Renal pelvis (tissue), 1 donor: ENCODE measurements at regions not wholly inside any gene's neighbourhood (a gene's known extent, or its start where the extent isn't known, plus 50 kb on each side); places are given as distances from the start of the nearest gene placed in this dataset.
"Not testable (repeated sequence)": the region's sequence is repeated elsewhere in the genome, so short reads cannot be mapped to it uniquely, and the experiment has no call there.

Experiments used
- DNase-seq: peaks from one replicate; pipeline ENCODE4 v3.0.0-alpha.2; 2013

DNA sequence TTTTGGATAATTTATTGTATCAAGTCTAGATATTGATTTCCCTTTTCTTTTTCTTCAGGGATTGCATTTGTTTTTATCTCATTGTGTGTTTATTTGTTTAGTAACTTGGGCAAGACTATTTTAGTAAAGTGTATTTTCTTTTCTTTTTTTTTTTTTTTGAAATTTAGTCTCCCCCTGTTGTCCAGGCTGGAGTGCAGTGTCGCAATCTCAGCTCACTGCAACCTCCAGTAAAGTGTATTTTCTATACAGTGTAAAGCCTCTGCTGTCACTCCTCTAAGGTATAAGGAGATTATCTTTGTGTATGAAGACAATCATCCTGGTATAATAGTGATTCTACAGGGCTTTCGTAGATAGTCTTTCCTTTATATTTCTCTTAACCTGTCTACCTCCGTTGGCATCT, 2546.0 kb downstream of the PCDH9 start:
- no peak for DNase-seq

DNA sequence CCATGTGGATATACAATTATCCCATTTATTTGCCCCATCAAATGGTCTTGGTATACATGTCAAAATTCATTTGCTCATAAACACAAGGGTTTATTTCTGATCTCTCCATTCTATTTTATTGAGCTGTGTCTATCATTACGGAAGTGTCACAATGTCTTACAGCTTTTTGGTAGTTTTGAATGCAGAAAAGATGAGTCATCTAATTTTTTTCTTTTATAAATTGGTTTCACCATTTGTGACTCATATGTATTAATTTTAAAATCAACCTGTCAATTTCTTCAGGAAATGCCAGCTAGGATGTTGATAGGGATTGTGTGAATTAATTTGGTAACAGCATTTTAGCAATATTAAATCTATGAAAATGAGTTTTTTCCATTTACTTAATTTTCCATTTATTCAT, 2549.4 kb downstream of the PCDH9 start:
- no peak for DNase-seq

DNA sequence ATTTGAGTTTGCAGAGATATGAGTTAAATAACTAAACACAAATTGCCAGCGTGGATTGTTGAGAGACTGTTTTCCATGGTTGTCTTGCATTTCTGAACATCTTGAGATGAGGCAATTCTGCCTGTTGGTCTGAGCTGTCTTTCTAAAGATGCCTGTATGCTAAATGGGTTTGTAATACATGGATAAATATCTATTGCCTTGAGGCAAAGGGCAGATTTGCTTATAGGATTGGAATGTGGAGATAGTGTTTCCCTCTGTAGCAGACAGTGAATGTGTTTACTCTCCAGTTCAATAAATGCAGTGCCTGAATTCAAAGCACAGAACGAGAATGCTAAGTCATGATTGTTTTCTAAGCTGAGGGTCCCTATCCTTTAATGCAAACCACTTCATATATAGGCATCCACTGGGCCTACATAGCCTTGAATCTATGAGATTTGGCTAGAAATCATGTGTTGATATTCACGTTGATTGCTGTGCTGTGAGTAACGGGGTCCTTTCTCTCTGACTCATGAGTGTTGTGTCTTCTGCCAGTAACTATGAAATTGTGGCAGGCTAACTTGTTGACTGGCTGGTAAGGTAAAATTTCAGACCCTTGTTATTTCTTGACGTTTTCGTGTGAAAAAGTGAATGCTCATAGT, 2554.8 kb downstream of the PCDH9 start:
- no peak for DNase-seq

DNA sequence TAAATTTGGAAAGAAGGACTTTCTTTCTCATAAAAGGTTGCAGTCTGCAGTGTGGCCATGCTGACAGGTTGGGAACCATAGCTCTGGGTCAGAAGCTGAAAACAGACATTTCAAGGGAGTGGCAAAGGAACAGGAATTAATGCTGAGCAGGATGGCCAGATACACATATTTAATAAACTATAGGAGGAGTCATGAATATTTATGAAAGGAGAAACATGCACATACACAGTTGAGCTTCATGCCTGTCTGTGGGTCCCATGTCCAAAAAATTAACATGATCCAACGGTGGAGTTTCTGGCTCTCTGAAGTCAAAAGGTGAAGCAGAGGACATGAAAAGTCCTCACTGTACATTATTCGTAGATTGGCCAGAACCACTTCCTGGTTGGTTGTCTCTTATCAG, 2556.0 kb downstream of the PCDH9 start:
- DNase-seq = no peak

DNA sequence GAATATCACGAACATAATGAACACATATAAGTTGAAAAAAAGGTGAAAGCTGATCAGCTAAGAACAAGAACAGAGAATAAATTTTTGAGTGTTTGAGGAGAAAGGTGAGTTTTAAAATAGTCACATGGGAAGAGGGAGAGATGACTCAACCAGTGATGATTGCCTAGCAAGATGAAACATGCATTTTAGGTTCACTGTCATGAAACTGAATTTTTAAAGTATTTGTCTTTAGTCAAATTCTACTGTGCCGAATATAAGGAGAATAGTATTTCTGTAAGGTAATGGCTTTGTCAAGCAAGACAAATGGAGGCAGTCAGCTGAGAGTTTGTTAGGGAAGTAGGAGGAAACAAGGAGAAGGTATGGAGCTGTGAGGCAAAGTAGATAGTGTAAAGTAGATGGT, 2557.4 kb downstream of the PCDH9 start:
- DNase-seq = no peak

DNA sequence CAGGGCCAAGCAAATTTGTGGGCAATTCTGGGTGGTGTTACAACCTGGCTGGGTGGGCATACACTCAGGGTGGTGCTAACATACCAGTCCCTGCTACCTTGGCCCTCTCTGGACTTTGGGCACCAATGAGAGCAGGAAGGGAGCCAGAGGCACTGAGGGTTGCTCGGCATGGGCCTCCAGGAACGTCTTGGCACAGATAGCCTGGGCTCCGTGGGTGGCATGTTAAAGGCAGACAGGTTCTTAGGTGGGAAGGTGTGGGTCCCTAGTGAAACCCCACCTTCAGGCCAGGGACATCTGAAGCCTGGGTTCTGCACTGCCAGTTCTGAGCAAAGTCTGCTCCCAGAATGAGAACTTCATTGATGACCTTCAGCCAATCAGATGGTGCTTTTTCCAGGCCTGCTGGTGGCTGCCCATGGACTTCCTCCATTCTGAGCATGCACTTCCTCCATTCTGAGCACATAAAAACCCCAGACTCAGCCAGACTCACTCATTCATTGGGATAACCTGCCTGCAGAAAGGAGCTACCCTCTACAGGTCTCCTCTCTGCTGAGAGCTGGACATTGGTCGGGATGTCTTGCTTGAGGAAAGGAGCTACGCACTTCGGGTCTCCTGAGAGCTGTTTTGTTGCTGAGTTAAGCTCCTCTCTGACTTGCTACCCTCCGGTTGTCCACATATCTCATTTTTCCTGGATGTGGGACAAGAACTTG, 2567.1 kb downstream of the PCDH9 start:
- no peak for DNase-seq

DNA sequence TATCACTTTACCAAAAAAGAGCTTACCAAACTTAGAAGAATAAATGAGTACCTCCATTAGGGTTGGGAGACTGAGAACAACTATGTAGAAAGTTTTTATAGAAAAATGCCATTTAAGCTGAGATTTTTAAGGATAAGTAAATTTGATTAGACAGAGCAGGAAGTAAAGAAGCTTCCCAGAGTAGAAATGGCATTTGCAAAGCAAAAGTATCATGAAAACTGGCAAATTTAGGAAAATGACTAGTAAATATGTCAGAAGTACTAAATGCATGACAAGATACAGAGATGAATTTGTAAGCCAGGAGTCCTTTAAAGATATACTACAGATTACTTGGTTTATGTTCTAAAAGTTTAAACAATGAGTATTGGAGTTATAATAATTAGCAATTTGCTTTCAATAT, 2581.8 kb downstream of the PCDH9 start:
- no peak for DNase-seq

DNA sequence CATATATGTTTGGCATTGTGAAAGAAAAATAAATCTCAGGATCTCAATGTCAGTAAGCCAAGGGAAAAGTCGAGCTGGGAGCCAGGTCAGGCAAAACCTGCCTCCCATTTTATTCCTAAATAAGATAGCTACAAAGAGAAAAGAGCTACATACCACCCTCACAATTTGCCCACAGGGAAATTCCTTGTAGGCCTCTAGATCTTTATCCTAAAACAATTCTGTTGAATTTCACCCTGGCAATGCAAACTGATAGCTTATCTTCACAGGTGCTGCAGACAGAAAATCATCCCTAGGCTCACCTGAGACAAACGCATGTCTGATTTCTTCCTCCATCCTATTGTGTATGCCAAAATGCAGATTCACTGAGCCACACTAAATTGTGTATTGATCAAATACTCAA, 2587.1 kb downstream of the PCDH9 start:
- DNase-seq = no peak

DNA sequence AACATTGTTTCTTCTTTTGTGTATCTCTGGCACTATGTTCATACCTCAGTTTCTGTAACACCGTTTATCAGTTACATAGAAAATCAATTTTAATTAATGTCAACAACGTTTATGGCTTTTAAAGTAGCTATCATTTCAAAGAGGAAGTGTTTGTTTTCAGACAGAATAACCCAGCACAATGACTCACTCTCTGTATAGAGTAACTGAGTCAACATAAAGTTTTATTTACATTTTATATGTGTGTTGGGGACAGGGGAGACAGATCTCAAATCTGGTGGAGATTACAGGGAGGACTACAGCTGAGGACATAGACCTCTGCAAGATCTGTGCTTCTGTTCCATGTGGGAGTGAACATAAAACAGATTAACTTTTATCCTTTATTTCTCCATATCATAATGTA, 2590.1 kb downstream of the PCDH9 start:
- no peak for DNase-seq

DNA sequence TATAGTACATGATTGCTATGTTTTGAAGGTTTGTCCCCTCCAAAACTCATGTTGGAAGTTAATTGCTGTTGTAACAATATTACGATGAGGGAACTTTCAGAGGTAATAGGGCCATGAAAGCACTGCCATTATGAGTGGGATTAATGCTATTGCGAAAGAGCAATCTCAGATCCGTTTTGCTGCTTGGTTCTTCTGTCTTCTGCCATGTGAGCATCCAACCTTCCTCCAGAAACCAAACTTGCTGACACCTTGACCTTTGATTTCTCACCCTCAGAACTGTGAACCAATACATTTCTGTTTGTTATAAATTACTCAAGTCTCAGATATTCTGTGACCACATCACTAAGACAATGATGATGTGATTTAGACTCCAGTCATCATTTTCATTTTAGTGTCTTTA, 2590.9 kb downstream of the PCDH9 start:
- DNase-seq = no peak

DNA sequence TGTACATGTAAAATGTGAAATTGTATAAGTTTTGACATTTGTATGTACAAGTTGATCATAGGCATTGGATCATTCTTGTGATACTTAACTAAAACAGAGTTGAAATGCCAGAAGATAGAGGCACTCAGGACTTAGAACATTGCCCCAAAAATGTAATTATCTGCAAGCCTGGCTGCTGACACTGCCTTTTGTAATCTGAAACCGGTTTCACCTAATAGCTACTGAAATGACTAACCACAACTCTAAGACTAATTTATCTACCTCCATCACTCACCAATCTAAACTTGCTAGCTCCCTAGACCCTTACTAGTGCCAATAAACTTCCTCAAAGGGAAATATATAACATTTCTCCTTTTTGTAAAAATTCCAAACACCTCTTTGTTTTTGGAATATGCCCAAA, 2596.2 kb downstream of the PCDH9 start:
- DNase-seq = no peak

DNA sequence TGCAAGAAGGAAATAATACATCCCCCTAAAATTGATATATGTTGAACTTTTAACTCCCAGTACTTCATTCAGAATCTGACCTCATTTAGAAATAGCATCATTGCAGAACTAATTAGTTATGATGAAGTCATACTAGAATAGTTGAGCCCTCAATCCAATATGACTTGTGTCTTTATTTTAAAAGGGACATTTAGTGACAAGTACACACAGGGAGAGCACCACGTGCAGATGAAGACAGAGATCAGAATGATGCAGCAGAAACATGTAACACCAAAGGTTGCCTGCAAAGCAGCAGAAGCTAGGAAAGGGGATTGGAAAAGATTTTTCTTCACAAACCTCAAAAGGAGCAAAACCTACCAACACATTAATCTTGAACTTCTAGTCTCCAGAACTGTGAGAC, 2602.5 kb downstream of the PCDH9 start:
- DNase-seq = no peak

DNA sequence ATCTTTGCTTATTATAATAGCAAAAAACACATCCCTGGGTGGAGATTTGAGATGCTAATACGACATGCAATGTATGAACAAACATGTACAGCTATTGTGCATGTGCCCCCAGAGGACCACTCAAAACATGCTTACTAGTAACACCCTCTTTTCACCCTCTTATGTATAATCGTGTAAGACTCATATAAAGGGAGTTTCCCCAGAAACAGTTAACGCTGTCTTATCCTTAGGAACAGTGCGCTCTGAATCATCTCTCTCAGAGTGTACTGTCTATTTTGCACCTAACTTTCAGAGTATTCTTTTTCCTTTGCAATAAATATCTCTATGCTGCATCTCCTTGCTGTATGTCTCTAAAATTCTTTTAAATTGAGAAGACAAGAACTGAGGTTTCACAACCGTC, 2604.0 kb downstream of the PCDH9 start:
- no peak for DNase-seq

DNA sequence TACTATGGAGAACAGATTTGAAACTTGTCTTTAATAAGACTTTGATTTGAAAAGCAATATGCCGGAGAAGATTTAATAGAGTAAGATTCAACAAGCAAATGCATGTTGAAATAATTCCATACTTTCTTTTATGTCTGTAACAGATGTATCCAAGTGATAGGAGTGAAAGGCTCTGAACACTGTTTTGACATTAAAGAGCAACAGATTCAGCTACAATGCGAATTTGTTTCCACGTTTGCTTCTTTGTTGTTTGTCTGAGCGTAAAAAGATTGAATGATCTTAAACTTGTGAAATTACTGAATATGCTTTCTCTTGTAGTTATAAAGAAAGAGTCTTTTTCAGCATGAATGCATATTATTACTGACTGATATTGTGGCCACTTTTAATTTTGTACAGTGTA, 2612.9 kb downstream of the PCDH9 start:
- DNase-seq = no peak

DNA sequence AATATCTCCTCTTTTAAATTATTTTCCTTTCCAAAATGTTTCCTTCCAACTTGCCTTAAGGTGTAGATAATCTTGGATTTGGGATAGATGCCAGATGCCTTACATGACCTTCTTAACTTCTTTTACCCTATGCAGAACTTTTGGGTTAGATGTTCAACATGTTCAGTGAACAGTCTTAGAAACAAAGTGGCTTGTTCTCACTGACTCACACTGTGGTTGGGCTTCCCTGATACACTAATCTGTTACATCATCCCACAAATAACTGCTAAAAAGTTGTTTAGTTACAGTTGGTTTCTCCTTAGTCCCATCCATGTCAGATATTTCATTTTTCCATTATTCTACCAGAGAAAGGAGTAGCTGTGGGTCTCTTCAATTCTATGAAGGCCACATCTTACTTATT, 2638.2 kb downstream of the PCDH9 start:
- no peak for DNase-seq

DNA sequence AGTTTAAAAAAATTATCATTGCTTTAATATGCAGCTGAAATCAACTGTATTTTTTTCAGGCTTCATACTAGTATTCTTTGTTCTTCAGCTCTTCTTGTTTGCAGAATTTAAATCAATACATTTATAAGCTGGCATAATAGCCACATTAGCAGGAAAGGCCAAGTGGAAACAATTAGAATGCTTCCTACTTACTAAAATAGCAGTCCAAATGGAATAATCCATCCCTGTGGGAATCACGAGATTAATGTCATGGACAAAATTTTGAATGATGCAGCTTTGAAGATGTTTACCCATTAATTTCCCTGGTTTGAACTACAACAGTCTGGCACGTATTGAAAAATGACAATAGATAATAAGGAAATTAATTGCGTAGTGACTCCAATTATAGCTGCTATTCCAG, 2650.8 kb downstream of the PCDH9 start:
- DNase-seq = no peak

DNA sequence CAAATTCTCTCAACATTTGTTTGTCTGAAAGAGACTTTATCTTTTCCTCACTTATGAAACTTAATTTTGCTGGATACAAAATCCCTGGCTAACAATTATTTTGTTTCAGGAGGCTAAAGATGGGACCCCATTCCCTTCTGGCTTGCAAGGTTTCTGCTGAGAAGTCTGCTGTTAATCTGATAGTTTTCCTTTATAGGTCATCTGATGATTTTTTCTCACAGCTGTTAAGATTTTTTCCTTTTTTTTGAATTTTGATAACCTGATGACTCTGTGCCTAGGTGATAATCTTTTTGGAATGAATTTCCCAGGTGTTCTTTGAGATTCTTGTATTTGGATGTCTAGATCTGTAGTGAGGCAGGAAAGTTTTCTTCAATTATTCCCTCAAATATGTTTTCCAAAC, 2661.4 kb downstream of the PCDH9 start:
- no peak for DNase-seq

DNA sequence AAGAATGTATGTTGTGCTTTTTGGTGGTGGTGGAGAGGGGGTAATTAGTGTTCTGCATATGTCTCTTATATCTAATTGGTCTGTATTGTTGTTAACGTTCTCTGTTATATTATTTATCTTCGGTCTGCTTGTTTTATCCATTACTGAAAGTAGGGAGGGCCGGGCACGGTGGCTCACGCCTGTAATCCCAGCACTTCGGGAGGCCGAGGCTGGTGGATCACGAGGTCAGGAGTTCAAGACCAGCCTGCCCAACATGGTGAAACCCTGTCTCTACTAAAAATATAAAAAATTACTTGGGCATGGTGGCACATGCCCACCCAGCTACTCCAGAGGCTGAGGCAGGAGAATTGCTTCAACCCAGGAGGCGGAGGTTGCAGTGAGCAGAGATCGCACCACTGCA, 2672.1 kb downstream of the PCDH9 start:
- not testable (repeated sequence) for DNase-seq

DNA sequence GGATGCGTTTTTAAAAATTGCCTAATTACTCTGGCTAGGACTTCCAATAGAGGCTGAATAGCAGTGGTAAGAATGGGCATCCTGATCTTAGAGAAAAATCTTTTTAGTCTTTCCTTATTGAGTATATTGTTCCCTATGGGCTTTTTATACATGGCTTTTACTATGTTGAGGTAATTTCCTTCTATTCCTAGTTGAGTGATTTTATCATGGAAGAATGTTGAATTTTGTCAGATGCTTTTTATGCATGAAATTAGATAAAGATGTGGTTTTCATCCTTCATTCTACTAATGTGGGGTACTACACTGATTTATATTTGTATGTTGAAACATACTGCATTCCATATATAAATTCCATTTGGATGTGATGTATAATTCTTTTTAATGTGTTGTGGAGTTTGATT, 2673.8 kb downstream of the PCDH9 start:
- no peak for DNase-seq

DNA sequence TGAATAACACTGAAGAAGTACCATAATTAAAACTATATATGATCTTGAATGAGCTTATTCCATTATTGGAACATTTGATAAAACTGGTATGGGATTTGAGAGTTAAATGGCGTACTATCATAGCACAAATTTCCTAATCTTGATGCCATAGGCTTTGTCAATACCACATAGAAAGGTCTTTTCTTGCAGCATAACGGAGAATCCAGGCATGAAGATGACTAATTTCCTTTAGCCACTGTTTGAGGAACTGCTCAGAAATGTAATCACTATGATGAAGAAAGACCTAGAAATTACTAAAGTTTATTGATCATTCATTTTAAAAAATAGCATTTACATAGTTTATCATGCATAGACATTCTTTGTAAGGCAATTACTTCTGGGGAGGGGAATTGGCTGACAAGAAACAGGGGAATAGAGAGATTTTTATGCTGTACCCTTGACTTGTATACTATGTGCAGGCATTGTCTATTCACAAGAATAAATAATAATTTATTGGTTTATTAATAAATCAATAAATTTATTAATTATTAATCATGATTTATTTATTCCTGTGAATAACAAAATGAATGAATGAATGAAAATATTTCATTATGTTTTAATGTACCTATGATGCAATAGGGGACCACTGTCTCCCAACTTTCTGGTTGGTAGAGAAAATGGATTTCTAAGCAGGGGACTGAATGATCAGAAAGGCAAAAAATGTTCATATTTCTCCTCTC, 2676.6 kb downstream of the PCDH9 start:
- no peak for DNase-seq

DNA sequence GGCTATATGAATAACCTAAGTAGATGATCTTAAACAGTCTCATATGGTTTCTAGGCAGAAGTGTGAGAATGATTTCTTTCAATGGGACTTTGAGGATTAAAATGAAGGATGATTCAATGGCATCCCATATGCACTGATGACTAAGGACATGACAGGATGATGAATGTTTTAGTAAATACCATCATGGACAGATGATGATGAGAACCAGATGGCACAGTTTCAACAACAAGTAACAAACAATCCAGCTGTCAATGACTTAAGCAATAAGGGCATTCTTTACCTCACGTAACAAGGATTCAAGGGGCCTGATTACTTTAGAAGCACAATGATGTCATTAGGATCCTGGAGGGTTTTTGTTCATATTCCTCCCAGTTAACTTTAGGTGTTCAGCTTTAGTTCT, 2678.4 kb downstream of the PCDH9 start:
- no peak for DNase-seq

DNA sequence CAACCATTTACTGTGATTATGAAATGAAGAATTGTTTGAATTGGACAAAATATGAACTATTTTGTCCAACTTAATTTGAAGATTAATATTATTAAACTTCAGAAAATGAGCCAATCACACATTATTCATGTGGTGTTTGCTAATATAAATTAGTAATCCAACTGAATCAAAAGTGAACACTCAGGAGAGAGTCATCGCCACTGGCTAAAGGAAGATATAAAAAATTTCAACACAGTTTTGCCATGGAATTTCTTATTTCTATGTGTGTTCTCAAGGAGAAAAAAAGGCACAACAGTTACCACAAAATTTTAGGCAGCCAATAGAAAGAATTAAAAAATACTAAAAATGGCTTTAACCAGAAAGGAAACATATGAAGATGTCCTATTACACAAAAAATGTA, 2683.8 kb downstream of the PCDH9 start:
- DNase-seq = no peak

DNA sequence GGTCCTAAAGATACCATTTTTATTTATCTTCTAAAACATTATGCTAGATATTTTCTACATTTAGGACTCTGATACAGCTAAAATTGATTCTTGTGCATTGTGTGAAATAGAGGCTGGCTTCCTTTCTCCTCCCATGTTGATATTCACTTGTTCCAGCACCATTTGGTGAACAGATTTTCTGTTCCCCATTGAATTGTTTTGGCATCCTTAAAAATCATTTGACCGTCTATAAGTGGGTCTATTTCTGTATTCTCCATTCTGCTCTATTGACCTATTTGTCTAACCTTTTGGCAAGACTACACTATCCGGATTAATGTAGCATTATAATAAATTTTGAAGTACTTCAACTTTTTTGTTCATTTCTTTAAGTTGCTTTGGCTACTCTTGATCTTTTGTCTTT, 2689.2 kb downstream of the PCDH9 start:
- DNase-seq = no peak

DNA sequence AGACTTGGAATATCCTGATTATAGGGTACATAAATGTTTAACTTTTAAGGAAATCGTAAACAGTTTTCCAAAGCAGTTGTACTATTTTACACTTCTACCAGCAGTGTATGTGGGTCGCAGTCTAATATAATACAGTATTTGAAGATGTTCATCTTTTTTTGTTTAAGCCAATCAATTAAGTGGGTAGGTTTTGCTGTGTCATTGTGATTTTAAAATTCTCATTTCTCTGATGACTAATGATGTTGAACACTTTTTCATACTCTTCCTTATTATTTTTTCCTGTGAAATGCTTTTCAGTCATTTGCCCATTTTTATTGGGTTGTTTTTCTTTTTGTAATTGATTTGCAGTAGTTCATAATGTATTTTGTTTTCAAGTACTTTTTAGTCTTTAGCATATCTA, 2689.7 kb downstream of the PCDH9 start:
- no peak for DNase-seq
